ENCODE measurements at regions not wholly inside any gene's neighbourhood (a gene's known extent, or its start where the extent isn't known, plus 50 kb on each side); places are given as distances from the start of the nearest gene placed in this dataset.

- CTCF ChIA-PET = no interaction called here
- POLR2A ChIA-PET = no interaction called here
- no peaks in the 10 kb centered on the region for H3K36me3 ChIP-seq (ENCODE audit: control insufficient read depth in 2 of 2, insufficient read depth in 1 of 2, low read length in 2 of 2)
- no peak overlapping the region for H3K4me3 ChIP-seq (ENCODE audit: low read depth, low read length)
- TF ChIP-seq ZNF830 (tag by site-specific recombination; IDR thresholded peaks at IDR 0.05; ENCODE audit: low read depth) (no peak), ZNF140 (tag by site-specific recombination; IDR thresholded peaks at IDR 0.05) (no peak), SP7 (tag by site-specific recombination; IDR thresholded peaks at IDR 0.05) (no peak), ZNF518A (tag by site-specific recombination; conservative IDR thresholded peaks at IDR 0.05; ENCODE audit: low read depth) (no peak), ZNF529 (tag by site-specific recombination; IDR thresholded peaks at IDR 0.05; ENCODE audit: insufficient replicate concordance) (no peak), ZNF221 (tag by site-specific recombination; IDR thresholded peaks at IDR 0.05; ENCODE audit: borderline replicate concordance) (no peak), TSHZ1 (tag by site-specific recombination; IDR thresholded peaks at IDR 0.05; ENCODE audit: borderline replicate concordance) (no peak)
- TF ChIP-seq, protein P1, sequence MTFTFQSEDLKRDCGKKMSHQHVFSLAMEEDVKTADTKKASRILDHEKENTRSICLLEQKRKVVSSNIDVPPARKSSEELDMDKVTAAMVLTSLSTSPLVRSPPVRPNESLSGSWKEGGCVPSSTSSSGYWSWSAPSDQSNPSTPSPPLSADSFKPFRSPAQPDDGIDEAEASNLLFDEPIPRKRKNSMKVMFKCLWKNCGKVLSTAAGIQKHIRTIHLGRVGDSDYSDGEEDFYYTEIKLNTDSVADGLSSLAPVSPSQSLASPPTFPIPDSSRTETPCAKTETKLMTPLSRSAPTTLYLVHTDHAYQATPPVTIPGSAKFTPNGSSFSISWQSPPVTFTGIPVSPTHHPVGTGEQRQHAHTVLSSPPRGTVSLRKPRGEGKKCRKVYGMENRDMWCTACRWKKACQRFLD (tag by site-specific recombination; IDR thresholded peaks at IDR 0.05) = no peak
- TF ChIP-seq, protein P2, sequence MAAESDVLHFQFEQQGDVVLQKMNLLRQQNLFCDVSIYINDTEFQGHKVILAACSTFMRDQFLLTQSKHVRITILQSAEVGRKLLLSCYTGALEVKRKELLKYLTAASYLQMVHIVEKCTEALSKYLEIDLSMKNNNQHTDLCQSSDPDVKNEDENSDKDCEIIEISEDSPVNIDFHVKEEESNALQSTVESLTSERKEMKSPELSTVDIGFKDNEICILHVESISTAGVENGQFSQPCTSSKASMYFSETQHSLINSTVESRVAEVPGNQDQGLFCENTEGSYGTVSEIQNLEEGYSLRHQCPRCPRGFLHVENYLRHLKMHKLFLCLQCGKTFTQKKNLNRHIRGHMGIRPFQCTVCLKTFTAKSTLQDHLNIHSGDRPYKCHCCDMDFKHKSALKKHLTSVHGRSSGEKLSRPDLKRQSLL (tag by site-specific recombination; IDR thresholded peaks at IDR 0.05) = no peak
- TF ChIP-seq, protein P3, sequence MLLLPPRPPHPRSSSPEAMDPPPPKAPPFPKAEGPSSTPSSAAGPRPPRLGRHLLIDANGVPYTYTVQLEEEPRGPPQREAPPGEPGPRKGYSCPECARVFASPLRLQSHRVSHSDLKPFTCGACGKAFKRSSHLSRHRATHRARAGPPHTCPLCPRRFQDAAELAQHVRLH (tag by site-specific recombination; IDR thresholded peaks at IDR 0.05) = no peak
- H3K9me3 ChIP-seq (ENCODE audit: control insufficient read depth, insufficient read depth, low read depth, low read length) = no peaks in the 10 kb centered on the region; the same call in 1 of the 2 replicates
- no peaks in the 10 kb centered on the region for H3K4me1 ChIP-seq (ENCODE audit: control insufficient read depth, insufficient read depth, low read length)
- no peak overlapping the region for H3K27ac ChIP-seq (ENCODE audit: extremely low read depth, low read depth, low read length)
Observed at GRCh38 chr7:81075150-81075549, 156.3 kb upstream of the SEMA3C start.

- POLR2A ChIA-PET = interaction anchor here (1.0 kb wide), 1 partner anchor 155 kb away, joined by 3 read pairs; the partner anchor contains the start of gene SEMA3C
- H3K4me3 ChIP-seq (ENCODE audit: low read depth, low read length) = no peak overlapping the region
- TF ChIP-seq ZNF221 (tag by site-specific recombination; IDR thresholded peaks at IDR 0.05; ENCODE audit: borderline replicate concordance) (no peak), KLF16 (tag by site-specific recombination; IDR thresholded peaks at IDR 0.05) (no peak), ZNF423 (tag by site-specific recombination; IDR thresholded peaks at IDR 0.05) (no peak), ZEB2 (tag by site-specific recombination; IDR thresholded peaks at IDR 0.05) (no peak), ZNF184 (tag by site-specific recombination; IDR thresholded peaks at IDR 0.05) (no peak), ZNF530 (tag by site-specific recombination; IDR thresholded peaks at IDR 0.05; ENCODE audit: low read depth) (no peak), ZFHX2 (tag by site-specific recombination; conservative IDR thresholded peaks at IDR 0.05) (no peak), ZNF426 (tag by site-specific recombination; IDR thresholded peaks at IDR 0.05) (no peak), ZNF18 (tag by site-specific recombination; IDR thresholded peaks at IDR 0.05) (no peak), ZNF114 (tag by site-specific recombination; IDR thresholded peaks at IDR 0.05) (no peak)
- TF ChIP-seq, protein P4, sequence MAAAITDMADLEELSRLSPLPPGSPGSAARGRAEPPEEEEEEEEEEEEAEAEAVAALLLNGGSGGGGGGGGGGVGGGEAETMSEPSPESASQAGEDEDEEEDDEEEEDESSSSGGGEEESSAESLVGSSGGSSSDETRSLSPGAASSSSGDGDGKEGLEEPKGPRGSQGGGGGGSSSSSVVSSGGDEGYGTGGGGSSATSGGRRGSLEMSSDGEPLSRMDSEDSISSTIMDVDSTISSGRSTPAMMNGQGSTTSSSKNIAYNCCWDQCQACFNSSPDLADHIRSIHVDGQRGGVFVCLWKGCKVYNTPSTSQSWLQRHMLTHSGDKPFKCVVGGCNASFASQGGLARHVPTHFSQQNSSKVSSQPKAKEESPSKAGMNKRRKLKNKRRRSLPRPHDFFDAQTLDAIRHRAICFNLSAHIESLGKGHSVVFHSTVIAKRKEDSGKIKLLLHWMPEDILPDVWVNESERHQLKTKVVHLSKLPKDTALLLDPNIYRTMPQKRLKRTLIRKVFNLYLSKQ (tag by site-specific recombination; IDR thresholded peaks at IDR 0.05; ENCODE audit: borderline replicate concordance) = no peak
Observed at GRCh38 chr7:81074406-81074805, 155.6 kb upstream of the SEMA3C start.

More at GRCh38 chr7:81074406-81074805, 155.6 kb upstream of the SEMA3C start:
- Histone ChIP-seq H3K4me1 (ENCODE audit: control insufficient read depth, insufficient read depth, low read length) (no peaks in the 10 kb centered on the region), H3K9me3 (ENCODE audit: control insufficient read depth, insufficient read depth, low read depth, low read length) (no peaks in the 10 kb centered on the region; the same call in 1 of the 2 replicates), H3K36me3 (ENCODE audit: control insufficient read depth in 2 of 2, insufficient read depth in 1 of 2, low read length in 2 of 2) (no peaks in the 10 kb centered on the region), H3K27ac (ENCODE audit: extremely low read depth, low read depth, low read length) (no peak overlapping the region)
- CTCF ChIA-PET = no interaction called here
